GM18499 (cell line): ENCODE measurements at regions not wholly inside any gene's neighbourhood (a gene's known extent, or its start where the extent isn't known, plus 50 kb on each side); places are given as distances from the start of the nearest gene placed in this dataset.

Experiments used
- ATAC-seq: cut with Tn5 transposase; IDR thresholded peaks from one replicate; pipeline ENCODE4 v1.9.1; 2021; ENCODE audit warnings: moderate number of reproducible peaks; ENCODE audit not compliant: insufficient read depth, unreplicated experiment

DNA sequence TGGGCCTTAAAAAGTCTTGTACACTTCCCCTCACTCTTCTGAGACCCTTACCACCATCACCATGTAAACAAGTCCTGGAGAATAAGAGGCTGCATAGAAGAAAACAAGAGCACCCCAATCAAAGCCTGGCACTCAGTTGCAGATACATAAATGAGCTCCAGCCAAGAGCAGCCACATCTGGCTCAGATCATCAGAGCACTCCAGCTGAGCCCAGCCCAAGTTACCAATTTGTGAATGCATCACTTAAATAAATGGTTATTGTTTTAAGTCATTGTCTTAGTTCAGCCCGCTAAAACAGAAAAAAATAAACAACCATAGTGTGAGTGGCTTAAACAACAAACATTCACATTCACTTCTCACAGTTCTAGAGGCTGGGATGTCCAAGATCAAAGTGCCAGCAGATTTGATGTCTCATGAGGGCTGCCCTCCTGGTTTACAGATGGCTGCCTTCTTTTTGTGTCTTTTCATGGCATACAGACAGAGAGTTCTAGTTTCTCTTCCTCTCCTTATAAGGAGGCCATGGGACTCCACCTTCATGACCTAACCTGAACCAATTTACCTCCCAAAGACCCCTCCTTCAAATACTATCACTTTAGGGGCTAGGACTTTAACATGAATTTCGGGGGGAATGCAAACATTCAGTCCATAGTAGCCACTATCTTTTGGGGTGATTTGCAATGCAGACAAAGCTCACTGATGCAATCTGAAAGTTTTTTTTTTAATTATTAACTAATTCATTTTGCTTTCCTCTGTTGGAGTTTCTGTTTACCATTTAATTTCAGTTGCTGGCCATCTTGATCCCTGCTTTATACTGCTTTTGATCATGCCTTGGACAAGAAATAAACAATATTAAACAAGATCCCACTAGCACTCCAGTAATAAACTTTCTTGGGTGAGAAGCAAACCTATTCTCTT is 187.5 kb upstream of the ACVR2A start:
- no peak for ATAC-seq

GRCh38 chr2:147649998-147650397 is 194.8 kb upstream of the ACVR2A start:
- ATAC-seq: no peak

GRCh38 chr2:147649286-147649685 is 195.5 kb upstream of the ACVR2A start:
- no peak for ATAC-seq

GRCh38 chr2:147648471-147648870 is 196.4 kb upstream of the ACVR2A start:
- no peak for ATAC-seq

- ATAC-seq: no peak
Measured at GRCh38 chr2:147647816-147648215, 197.0 kb upstream of the ACVR2A start.

GRCh38 chr2:147646818-147647468 is 197.9 kb upstream of the ACVR2A start:
- no peak for ATAC-seq

DNA sequence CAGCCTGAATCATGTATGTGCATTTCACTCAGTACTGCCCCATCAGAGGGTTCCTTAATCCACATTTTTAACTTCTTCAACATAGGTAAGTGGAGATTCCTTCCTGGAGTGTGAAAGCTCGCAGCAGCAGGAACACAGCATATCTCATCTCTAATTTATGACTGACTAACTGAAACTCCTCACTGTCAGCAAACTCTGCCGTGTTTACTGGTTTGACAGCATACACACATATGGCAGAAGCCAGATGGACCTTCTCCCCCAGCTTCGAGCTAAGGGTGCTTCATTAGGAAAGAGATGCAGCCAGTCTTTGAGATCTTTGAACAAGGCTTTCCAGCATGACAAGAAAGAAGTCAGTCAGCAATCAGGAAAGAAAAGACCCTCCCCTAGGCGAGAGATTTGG is 200.3 kb upstream of the ACVR2A start:
- no peak for ATAC-seq

- ATAC-seq: no peak
Measured at GRCh38 chr2:147642765-147643164, 202.1 kb upstream of the ACVR2A start.

GRCh38 chr2:147641651-147642050 is 203.2 kb upstream of the ACVR2A start:
- ATAC-seq: no peak

DNA sequence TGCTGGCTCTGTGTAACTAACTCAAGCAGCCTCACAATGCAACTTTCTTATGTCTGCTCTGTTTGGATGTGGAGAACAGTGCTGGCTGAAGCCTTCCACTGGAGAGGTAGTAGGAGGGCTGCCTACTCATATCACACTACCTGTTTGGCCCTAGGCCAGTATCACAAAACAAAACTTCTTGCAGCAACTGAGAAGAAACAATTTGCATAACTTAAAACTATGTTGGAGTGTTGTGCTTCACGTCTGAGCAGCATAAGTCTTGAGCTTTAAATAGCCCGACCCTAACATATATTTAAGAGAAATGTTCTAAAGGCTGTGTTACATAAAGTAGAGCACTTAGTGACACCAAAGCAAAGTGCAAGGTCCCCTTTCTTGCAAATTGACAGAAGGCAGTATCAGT is 204.9 kb upstream of the ACVR2A start:
- peak; percentile 76 for ATAC-seq

DNA sequence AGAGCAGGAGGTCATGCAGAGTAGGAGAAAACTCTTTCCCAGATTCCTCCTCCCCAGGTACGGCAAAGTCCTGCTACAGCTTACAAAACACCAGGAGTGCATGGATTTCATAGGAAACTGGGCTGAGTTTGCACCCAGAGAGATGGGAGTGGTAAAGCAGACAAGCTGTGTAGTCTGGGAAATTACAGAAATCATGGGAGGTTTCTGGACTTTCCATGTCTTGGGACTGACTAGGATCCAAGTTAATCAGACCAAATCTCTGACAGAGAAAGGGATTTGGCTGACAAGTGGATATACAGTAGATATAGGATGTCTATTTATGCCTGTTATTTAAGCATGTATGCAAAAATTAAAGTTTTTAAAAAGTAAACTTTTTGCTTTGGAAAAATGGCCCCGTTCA is 205.4 kb upstream of the ACVR2A start:
- ATAC-seq: no peak

GRCh38 chr2:147636886-147637285 is 207.9 kb upstream of the ACVR2A start:
- ATAC-seq: no peak

DNA sequence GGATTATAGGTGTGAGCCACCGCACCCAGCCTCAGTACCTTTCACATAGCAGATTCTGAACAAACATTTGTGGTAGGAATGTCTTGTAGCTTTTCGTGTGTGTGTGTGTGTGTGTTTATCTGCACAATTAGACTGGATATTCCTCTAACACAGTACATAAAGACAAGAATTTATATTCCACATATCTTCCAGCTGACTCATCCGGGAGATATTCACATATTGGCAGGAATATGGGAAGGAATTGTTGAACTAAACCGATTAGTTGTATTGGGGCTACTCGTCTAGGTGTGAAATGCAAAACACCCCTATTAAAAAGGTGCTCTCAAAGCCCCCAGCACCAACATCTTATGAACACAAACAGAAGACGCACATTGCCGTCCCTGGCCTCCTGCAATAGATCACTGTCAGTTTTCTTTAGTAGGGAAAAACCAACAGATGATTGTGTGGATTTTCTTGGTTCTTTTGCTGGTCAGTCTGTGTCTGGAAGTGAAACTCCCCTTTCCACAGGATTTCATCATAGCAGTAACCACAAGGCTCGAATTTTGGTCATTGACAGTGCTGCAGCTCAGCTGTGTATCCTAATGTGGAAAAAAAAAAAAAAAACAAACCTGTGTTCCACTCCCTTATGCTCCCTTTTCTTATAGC is 208.5 kb upstream of the ACVR2A start:
- ATAC-seq: no peak

DNA sequence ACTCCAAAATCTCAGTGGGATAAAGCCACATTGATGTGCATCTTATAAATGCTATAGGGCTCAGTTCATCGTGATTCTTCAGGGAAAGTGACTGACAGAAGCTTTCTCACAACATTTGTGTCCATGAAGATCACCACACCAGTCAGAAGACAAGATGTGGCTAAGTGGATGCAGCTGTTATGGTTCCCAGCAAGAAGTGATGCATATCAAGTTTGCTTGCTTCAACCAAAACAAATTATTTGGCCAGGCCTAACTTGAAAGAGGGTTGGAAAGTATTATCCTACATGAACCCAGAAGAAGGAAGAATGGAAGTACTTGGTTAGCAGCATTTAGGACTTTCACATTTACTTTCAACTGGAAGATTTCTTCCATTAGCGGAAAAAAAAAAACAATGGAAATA is 210.0 kb upstream of the ACVR2A start:
- no peak for ATAC-seq

GRCh38 chr2:147632198-147632597 is 212.6 kb upstream of the ACVR2A start:
- no peak for ATAC-seq

DNA sequence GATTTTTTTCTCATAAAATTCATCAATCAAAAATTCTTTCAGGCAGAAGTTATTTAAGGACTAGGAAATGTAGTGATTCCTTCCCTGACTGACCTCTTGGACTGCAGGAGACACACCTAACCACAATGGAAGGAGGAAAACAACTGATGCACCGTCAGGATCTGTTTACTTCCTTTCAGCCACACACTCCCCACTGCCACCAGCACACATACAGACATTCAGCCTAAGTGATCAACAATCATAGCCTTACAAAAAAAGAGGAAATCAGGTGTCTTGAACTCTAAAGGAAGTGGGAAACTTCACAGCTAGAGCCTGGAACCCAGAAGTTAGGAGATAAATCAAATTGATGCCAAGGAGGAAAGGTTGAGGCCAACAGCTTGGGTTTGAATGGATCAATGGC is 213.5 kb upstream of the ACVR2A start:
- no peak for ATAC-seq

GRCh38 chr2:147630585-147630984 is 214.2 kb upstream of the ACVR2A start:
- no peak for ATAC-seq

DNA sequence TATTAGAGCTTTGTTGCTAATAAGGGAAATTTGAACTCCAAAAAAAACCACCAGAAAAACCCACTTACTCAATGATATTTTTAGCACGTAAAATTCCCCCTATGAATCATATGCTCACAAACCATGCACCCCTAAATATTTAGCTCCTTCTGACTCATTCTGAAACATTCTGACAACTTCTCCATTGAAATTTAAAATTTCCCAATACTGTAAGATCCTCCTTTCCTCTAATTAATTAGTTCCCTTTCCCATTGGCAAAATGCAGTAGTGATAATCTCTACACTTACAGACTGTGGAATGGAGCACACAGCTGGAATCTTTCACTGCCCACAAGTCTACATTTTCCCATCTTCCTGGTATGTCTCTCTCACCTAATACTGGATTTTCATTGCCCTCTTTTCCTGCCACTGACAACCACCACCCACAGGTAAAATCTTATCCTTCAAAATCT is 215.8 kb upstream of the ACVR2A start:
- ATAC-seq: peak; percentile 58

DNA sequence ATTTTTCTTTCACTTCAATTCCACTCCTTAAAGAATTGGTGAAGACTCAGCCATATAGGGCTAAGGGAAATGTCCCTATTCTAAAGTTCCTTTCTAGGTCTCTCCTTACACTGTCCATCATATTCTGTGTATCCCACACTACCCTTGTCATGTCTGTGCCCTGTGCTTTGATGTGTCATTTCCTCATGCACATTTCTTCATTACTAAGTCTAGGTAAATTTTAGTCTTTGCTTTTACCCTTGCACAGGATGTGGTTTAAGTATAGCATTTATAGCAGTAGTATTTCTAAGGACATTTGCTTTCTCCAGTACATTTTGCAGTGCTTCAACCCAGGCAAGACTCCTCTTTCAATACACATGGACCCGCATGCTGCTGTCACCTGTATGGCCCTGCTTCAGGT is 221.5 kb upstream of the ACVR2A start:
- ATAC-seq: peak; percentile 99

DNA sequence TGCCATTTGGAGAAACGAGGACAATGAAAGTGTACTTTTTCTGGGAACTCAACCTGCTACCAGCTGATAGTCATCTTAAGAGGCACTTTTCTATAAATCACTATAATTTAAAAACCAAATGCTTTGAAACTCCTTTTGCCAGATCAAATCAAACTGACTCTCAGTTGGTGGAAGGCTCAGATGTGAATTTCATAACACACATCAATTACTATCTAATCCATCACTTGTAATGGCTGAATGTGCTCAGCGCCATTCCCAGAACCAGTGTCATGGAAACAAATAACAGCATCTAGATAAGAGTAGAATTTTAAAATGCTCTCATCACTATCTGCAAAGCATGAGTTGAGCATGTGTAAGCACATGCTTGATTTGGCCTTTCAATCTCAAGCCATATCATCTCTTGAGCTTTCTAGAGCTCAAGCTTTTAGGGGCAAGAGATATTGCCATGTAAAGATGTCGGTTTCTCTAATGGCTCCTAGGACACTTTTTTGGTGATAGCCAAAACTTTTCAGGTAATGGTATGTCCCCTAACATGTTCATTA is 223.1 kb upstream of the ACVR2A start:
- no peak for ATAC-seq

DNA sequence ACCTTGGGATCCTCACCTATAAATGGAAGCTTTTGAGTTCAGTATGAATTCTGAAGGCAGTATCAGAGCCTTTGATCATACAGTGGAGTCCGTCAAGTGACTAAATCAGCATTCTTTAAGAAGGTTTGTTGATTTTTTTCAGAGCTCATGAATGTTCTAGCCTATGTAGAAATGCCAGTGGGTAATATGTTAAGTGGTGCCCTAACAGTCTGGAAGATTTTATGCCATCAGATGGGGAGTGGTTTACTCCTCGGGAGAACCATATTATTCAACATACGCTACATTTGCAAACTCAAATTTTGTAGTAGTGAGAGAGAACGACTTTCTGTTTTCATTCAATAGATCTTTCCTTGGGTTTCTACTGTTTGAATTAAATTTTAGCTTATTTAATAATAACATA is 225.0 kb upstream of the ACVR2A start:
- ATAC-seq: no peak
